ENCODE measurements at regions not wholly inside any gene's neighbourhood (a gene's known extent, or its start where the extent isn't known, plus 50 kb on each side); places are given as distances from the start of the nearest gene placed in this dataset.

DNA sequence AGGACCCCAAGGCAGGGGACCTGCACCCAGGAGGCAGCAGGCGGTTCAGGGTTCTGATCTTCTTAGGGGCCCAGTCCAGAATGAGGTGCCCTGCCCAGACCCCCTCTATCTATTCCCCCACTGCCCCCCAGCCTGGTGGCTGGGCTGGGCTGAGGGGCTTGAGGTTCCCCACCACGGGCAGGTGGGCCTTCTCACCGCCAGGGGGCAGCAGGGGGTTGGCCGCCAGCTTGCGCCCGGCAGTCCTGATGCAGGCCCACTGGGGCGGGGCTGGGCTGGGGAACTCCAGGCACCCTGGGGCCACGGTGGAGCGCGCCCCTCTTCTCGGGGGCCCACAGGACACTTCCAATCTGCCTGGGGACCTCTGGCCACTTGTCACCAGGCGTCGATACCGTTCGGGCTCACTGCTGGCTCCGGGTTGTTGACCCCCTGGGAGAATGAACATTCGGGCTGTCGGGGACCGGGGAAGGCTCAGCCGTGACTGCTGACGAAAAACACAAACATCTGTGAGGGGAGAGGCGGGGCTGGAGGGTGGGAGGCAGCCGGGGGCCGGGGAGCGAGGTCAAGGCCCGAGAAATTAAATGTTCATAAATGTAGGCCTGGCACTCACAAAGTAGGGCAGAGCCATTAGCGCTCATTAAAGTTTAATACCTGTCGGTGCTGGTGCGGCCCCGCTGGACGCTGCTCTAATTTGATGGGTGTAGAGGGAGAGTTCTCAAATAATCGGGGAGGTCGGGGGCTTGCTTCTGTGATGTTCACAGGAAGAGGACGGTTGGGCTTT, 219.3 kb upstream of the GSE1 start:
- POLR2A ChIA-PET, result interaction anchor here (0.7 to 1.5 kb wide), 2 partner anchors 54 to 219 kb away, joined by 3 read pairs; partner anchors contain the start of gene GSE1
- TF ChIP-seq ZNF552 (CRISPR knock-in tag; IDR thresholded peaks at IDR 0.05; ENCODE audit: borderline replicate concordance) (no peak), ZNF274 (CRISPR knock-in tag; IDR thresholded peaks at IDR 0.05) (peak; percentile 18; the same call in 1 of the 2 replicates), PTBP1 (IDR thresholded peaks at IDR 0.05; ENCODE audit: low read depth, low read length, poor library complexity, severe bottlenecking) (peak; percentile 64), STAG1 (CRISPR knock-in tag; IDR thresholded peaks at IDR 0.05) (peak; percentile 84), SRY (CRISPR knock-in tag; IDR thresholded peaks at IDR 0.05) (no peak), ZNF225 (CRISPR knock-in tag; IDR thresholded peaks at IDR 0.05) (no peak), SOX5 (CRISPR knock-in tag; IDR thresholded peaks at IDR 0.05; ENCODE audit: borderline replicate concordance) (no peak), KDM2A (CRISPR knock-in tag; IDR thresholded peaks at IDR 0.05; ENCODE audit: borderline replicate concordance, low read depth) (peak; percentile 41; the same call in 1 of the 2 replicates), ZBTB38 (CRISPR knock-in tag; IDR thresholded peaks at IDR 0.05) (no peak), GABPB1 (CRISPR knock-in tag; IDR thresholded peaks at IDR 0.05) (peak; percentile 56; the same call in 1 of the 2 replicates), ZNF432 (CRISPR knock-in tag; IDR thresholded peaks at IDR 0.05; ENCODE audit: borderline replicate concordance) (no peak), TOPORS (CRISPR knock-in tag; IDR thresholded peaks at IDR 0.05) (no peak), ZNF235 (CRISPR knock-in tag; IDR thresholded peaks at IDR 0.05; ENCODE audit: borderline replicate concordance) (peak; percentile 30; the same call in 1 of the 2 replicates), CTCF (CRISPR knock-in tag; IDR thresholded peaks at IDR 0.05) (peak; percentile 95), ZNF350 (CRISPR knock-in tag; IDR thresholded peaks at IDR 0.05; ENCODE audit: borderline replicate concordance, low read depth) (no peak; the same call in 1 of the 2 replicates), FOXA3 (CRISPR knock-in tag; IDR thresholded peaks at IDR 0.05) (no peak), ZMAT3 (CRISPR knock-in tag; conservative IDR thresholded peaks at IDR 0.05) (no peak), ETV6 (CRISPR knock-in tag; conservative IDR thresholded peaks at IDR 0.05) (no peak), RXRA (CRISPR knock-in tag; IDR thresholded peaks at IDR 0.05) (0 out of 2 replicates have a peak, but pooled peaks have one; percentile 26)
- TF ChIP-seq, protein P1, sequence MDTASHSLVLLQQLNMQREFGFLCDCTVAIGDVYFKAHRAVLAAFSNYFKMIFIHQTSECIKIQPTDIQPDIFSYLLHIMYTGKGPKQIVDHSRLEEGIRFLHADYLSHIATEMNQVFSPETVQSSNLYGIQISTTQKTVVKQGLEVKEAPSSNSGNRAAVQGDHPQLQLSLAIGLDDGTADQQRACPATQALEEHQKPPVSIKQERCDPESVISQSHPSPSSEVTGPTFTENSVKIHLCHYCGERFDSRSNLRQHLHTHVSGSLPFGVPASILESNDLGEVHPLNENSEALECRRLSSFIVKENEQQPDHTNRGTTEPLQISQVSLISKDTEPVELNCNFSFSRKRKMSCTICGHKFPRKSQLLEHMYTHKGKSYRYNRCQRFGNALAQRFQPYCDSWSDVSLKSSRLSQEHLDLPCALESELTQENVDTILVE (CRISPR knock-in tag; IDR thresholded peaks at IDR 0.05), result no peak
- TF ChIP-seq, protein P2, sequence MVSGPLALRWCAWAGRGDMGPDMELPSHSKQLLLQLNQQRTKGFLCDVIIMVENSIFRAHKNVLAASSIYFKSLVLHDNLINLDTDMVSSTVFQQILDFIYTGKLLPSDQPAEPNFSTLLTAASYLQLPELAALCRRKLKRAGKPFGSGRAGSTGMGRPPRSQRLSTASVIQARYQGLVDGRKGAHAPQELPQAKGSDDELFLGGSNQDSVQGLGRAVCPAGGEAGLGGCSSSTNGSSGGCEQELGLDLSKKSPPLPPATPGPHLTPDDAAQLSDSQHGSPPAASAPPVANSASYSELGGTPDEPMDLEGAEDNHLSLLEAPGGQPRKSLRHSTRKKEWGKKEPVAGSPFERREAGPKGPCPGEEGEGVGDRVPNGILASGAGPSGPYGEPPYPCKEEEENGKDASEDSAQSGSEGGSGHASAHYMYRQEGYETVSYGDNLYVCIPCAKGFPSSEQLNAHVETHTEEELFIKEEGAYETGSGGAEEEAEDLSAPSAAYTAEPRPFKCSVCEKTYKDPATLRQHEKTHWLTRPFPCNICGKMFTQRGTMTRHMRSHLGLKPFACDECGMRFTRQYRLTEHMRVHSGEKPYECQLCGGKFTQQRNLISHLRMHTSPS (CRISPR knock-in tag; IDR thresholded peaks at IDR 0.05; ENCODE audit: low read depth), result no peak

More for the DNA sequence above, 219.3 kb upstream of the GSE1 start:
- H3K9ac ChIP-seq (ENCODE audit: insufficient read depth, low read depth, low read length), result no peak overlapping the region
- intact Hi-C loops (cut with micrococcal nuclease; ENCODE audit: unreplicated experiment), result loop anchor here (10.0 kb wide), 2 partner anchors 221 to 321 kb away; partner anchors contain the start of gene GSE1
- FAIRE-seq (no peak), DNase-seq (ENCODE audit: low spot score) (no peak), ATAC-seq (peak; percentile 66)
- BruUV-seq (replicated peaks), result no TSS peak
- no peak overlapping the region for H3K4me3 ChIP-seq (replicated peaks in 1 of 3; ENCODE audit: insufficient read depth in 1 of 3, low read depth in 2 of 3, low read length in 3 of 3)
- in situ Hi-C loops (cut with HindIII; ENCODE audit: extremely low pct_ligation_motif_present, low pct_unique_long_range_greater_than_20kb), result no loop called here
- no peak overlapping the region for H2AFZ ChIP-seq (ENCODE audit: low read length)
- no peaks in the 10 kb centered on the region for H3K79me2 ChIP-seq (ENCODE audit: insufficient read depth, low read length)
- no peak overlapping the region for H3K27ac ChIP-seq (ENCODE audit: extremely low read length, insufficient read depth, low read length)
- H4K20me1 ChIP-seq (ENCODE audit: insufficient read depth, low read length), result peaks cover 15% of the 10 kb centered on the region; the same call in 1 of the 2 replicates
- H3K4me2 ChIP-seq (ENCODE audit: low read depth, low read length), result no peak overlapping the region
- no peaks in the 10 kb centered on the region for H3K36me3 ChIP-seq (replicated peaks in 1 of 2; ENCODE audit: control insufficient read depth in 1 of 2, insufficient read depth in 2 of 2, low read length in 2 of 2)
- peaks cover 12 to 30% of the 10 kb centered on the region in 2 experiments; a peak in 4 of 5 replicates for H3K27me3 ChIP-seq (ENCODE audit: control insufficient read depth in 1 of 2, insufficient read depth in 2 of 2, low read length in 2 of 2)
- H3K4me1 ChIP-seq (ENCODE audit: insufficient read depth, low read length), result peaks cover 50% of the 10 kb centered on the region
- WGBS (ENCODE audit: low lambda C conversion rate), result 47% methylated on average over 30 of the region's 34 CpGs
- CTCF ChIA-PET (ENCODE audit: low intra/inter-chr PET ratio, low total read pairs), result interaction anchor here (1.1 to 1.8 kb wide), 7 partner anchors 21 to 324 kb away, joined by 3 to 7 read pairs (median 4); no protein-coding TSS in a partner anchor
- H3K9me3 ChIP-seq (ENCODE audit: low read length), result no peaks in the 10 kb centered on the region
